Neutrophil (primary cell): ENCODE measurements at regions not wholly inside any gene's neighbourhood (a gene's known extent, or its start where the extent isn't known, plus 50 kb on each side); places are given as distances from the start of the nearest gene placed in this dataset.
"Not testable (repeated sequence)": the region's sequence is repeated elsewhere in the genome, so short reads cannot be mapped to it uniquely, and the experiment has no call there.

Source experiments
- H3K27ac ChIP-seq: fragments of 200-600 bp; sonication (generic); 2 replicates; pipeline ENCODE4 v1.5.1; 2016; ENCODE audit warnings: mild to moderate bottlenecking, moderate library complexity
- H3K27me3 ChIP-seq: fragments of 200-600 bp; sonication (generic); 2 replicates; pipeline ENCODE4 v1.6.0; 2016; ENCODE audit warnings: mild to moderate bottlenecking
- H3K36me3 ChIP-seq: fragments of 200-600 bp; sonication (generic); 2 replicates; pipeline ENCODE4 v1.5.1; 2017
- H3K4me1 ChIP-seq, 2 experiments: fragments of 200-600 bp in 1 of 2; sonication (generic) in 1 of 2; 1 replicate in 1 of 2; 2 replicates in 1 of 2; pipeline versions ENCODE4 v1.5.1 to v1.6.1; 2013 to 2016; ENCODE audit warnings: low read depth in 1 of 2, low read length in 1 of 2, mild to moderate bottlenecking in 1 of 2, moderate library complexity in 1 of 2; ENCODE audit not compliant: control insufficient read depth in 1 of 2, insufficient read depth in 1 of 2
- H3K4me3 ChIP-seq, 2 experiments: fragments of 200-600 bp in 1 of 2; sonication (generic) in 1 of 2; 1 replicate in 1 of 2; 2 replicates in 1 of 2; pipeline ENCODE4 v1.5.1; 2013 to 2016; ENCODE audit warnings: low read depth in 1 of 2, low read length in 1 of 2, mild to moderate bottlenecking in 1 of 2, moderate library complexity in 1 of 2
- H3K9me3 ChIP-seq: fragments of 200-600 bp; sonication (generic); 2 replicates; pipeline ENCODE4 v1.5.1; 2016
- TF ChIP-seq, protein P1 (sequence below): fragments of 200-600 bp; sonication (generic); IDR thresholded peaks from 2 replicates; pipeline ENCODE4 v1.5.1; 2016; ENCODE audit warnings: antibody characterized with exemption

DNA sequence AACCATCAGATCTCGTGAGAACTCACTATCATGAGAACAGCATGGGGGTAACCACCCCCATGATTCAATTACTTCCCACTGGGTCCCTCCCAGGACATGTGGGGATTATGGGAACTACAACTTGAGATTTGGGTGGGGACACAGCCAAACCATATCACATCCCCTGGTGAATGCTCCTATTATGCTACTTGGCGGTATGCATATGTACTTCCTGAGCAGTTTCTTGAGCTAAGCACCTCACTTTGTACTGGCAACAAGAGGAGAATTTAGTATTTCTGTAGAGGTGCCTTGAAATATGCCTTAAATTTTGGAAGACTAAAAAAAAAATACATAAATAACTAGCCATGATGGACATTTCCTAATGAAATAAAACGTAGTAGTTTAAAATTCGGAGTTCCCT lies 327.2 kb upstream of the CITED2 start:
- TF ChIP-seq, protein P1, sequence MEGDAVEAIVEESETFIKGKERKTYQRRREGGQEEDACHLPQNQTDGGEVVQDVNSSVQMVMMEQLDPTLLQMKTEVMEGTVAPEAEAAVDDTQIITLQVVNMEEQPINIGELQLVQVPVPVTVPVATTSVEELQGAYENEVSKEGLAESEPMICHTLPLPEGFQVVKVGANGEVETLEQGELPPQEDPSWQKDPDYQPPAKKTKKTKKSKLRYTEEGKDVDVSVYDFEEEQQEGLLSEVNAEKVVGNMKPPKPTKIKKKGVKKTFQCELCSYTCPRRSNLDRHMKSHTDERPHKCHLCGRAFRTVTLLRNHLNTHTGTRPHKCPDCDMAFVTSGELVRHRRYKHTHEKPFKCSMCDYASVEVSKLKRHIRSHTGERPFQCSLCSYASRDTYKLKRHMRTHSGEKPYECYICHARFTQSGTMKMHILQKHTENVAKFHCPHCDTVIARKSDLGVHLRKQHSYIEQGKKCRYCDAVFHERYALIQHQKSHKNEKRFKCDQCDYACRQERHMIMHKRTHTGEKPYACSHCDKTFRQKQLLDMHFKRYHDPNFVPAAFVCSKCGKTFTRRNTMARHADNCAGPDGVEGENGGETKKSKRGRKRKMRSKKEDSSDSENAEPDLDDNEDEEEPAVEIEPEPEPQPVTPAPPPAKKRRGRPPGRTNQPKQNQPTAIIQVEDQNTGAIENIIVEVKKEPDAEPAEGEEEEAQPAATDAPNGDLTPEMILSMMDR: no peak
- H3K4me3 ChIP-seq: no peak overlapping the region
- no peaks in the 10 kb centered on the region for H3K9me3 ChIP-seq
- H3K4me1 ChIP-seq: peaks cover 11 to 13% of the 10 kb centered on the region in 2 experiments
- no peak overlapping the region for H3K27ac ChIP-seq
- no peaks in the 10 kb centered on the region for H3K27me3 ChIP-seq
- H3K36me3 ChIP-seq: no peaks in the 10 kb centered on the region

DNA sequence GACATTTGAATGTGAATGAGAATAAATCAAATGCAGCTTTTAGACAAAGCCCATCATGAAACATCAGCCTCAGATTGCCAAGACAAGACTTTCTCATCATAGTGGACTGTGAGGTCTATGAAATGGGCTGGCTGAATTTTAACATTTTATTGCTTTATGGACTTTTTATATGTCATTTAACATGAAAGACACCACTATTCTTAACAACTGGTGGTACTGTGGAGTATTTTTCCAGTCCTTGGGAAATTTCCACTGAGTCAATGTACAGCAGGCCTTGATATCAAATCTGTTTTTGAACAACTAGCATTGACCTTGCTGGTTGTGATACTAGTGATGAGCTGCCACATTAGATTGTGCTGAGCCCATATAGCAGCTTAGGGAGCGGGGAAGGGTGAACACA lies 326.6 kb upstream of the CITED2 start:
- Histone ChIP-seq H3K27ac (no peak overlapping the region), H3K4me1 (peaks cover 11 to 13% of the 10 kb centered on the region in 2 experiments), H3K9me3 (no peaks in the 10 kb centered on the region), H3K36me3 (no peaks in the 10 kb centered on the region), H3K4me3 (no peak overlapping the region), H3K27me3 (no peaks in the 10 kb centered on the region)
- TF ChIP-seq, protein P1: no peak

DNA sequence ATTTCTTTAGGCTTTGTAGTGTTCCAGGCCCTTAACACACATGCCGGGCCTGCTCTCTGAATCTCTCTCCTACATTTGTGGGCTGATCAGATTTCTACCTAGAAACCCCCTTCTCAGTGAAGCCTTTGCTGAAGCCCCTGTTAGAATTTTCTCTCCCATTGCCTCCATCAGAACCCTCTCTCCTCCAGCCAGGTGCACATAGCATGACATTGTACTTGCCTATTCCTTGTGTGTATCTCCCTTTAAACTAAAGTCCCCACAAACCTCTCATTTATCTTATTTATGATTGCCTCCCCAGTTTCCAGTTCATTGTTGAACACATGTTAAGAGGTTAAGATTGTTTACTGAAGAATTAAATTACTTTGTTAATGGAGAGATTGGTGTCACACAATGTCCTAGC lies 325.5 kb upstream of the CITED2 start:
- Histone ChIP-seq H3K4me3 (no peak overlapping the region), H3K27me3 (no peaks in the 10 kb centered on the region), H3K27ac (no peak overlapping the region), H3K9me3 (no peaks in the 10 kb centered on the region), H3K4me1 (peaks cover 13 to 19% of the 10 kb centered on the region in 2 experiments), H3K36me3 (no peaks in the 10 kb centered on the region)
- TF ChIP-seq, protein P1: no peak

DNA sequence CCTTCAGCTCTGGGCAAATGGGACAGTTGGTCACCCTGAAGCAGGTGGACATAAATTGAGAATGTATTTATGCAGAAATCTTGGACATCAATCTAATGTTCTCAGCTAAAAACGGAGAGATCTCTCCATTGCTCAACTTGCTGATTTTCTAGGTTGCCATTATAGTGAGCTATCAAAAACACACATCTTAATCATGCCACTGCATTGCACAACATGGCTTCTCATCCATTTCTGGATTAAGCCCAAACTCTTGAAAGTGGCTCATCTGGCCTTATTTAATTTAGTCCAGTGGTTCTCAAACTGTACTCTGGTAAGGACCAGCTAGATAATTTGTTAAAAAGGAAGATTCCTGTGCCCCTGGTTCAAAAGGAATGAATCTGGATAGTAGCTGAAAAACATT lies 324.9 kb upstream of the CITED2 start:
- Histone ChIP-seq H3K27ac (peak overlapping the region; percentile 11), H3K4me1 (peaks cover 13 to 23% of the 10 kb centered on the region in 2 experiments), H3K9me3 (no peaks in the 10 kb centered on the region), H3K4me3 (no peak overlapping the region), H3K36me3 (no peaks in the 10 kb centered on the region), H3K27me3 (no peaks in the 10 kb centered on the region)
- TF ChIP-seq, protein P1: no peak

DNA sequence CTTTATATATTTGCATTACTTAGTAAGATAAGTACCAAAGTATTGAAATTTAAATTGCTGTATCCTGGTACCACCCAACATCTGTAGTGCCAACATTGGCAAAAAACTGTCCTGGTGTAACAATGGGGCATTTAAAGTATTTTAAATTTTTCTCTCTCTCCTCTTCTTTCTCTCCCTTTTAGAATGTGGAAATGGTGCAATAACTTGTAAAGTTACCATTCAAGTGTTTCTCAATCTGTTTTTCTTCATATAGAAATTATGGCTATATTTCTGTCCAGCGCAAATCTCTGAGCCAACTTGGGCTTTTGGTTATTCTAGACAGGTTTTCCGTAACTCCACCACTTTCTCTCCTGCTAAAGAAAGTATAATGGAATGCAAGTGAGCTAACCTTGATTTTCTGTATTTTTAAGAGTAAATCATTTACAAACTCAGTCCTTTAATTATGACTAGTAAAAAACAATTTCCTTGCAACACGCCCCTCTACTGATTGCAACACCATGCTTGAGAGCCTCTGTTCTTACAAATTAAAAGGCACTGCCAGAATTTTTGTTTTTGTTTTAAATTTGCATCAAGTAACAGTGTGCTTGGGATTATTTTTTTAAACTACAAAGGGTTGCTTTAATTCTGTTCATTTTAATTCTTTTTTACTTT lies 324.2 kb upstream of the CITED2 start:
- Histone ChIP-seq H3K36me3 (no peaks in the 10 kb centered on the region), H3K27ac (peak overlapping the region; percentile 11), H3K4me1 (peaks cover 13 to 23% of the 10 kb centered on the region in 2 experiments), H3K27me3 (no peaks in the 10 kb centered on the region), H3K4me3 (no peak overlapping the region), H3K9me3 (no peaks in the 10 kb centered on the region)
- TF ChIP-seq, protein P1: no peak

DNA sequence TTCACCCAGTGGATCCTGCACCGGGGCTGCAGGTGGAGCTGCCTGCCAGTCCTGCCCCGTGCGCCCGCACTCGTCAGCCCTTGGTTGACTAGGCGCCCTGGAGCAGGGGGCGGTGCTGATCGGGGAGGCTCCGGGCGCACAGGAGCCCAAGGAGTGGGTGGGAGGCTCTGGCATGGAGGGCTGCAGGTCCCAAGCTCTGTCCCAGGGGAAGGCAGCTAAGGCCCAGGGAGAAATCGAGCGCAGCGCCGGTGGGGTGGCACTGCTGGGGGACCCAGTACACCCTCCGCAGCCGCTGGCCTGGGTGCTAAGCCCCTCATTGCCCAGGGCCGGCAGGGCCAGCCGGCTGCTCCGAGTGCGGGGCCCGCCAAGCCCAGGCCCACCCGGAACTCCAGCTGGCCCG lies 323.4 kb upstream of the CITED2 start:
- not testable (repeated sequence) for H3K9me3 ChIP-seq, H3K27me3 ChIP-seq, H3K27ac ChIP-seq, H3K36me3 ChIP-seq, H3K4me3 ChIP-seq
- H3K4me1 ChIP-seq: peaks cover 13 to 23% of the 10 kb centered on the region in 2 experiments

DNA sequence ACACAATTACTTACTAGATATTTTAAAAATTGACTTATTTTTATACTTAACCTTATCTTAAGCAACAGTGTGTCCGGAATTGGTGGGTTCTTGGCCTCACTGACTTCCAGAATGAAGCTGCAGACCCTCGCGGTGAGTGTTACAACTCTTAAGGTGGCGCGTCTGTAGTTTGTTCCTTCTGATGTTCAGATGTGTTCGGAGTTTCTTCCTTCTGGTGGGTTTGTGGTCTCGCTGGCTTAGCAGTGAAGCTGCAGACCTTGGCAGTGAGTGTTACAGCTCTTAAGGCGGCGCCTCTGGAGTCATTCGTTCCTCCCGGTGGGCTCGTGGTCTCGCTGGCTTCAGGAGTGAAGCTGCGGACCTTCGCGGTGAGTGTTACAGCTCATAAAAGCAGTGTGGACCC lies 322.5 kb upstream of the CITED2 start:
- not testable (repeated sequence) for H3K9me3 ChIP-seq, H3K27me3 ChIP-seq, H3K36me3 ChIP-seq
- Histone ChIP-seq H3K4me1 (peaks cover 13 to 23% of the 10 kb centered on the region in 2 experiments), H3K4me3 (peak overlapping the region; percentile 32 to 50), H3K27ac (peak overlapping the region; percentile 51)
